HG02610 (cell line): ENCODE measurements at regions not wholly inside any gene's neighbourhood (a gene's known extent, or its start where the extent isn't known, plus 50 kb on each side); places are given as distances from the start of the nearest gene placed in this dataset.

Experiments used
- ATAC-seq: cut with Tn5 transposase; IDR thresholded peaks from one replicate; pipeline ENCODE4 v1.9.1; 2021; ENCODE audit warnings: mild to moderate bottlenecking, moderate library complexity; ENCODE audit not compliant: unreplicated experiment

GRCh38 chr11:131118247-131118646, 202.0 kb upstream of the SNX19 start:
- no peak for ATAC-seq

GRCh38 chr11:131121426-131122333, 205.4 kb upstream of the SNX19 start:
- no peak for ATAC-seq

GRCh38 chr11:131122448-131122847, 206.2 kb upstream of the SNX19 start:
- ATAC-seq: no peak

DNA sequence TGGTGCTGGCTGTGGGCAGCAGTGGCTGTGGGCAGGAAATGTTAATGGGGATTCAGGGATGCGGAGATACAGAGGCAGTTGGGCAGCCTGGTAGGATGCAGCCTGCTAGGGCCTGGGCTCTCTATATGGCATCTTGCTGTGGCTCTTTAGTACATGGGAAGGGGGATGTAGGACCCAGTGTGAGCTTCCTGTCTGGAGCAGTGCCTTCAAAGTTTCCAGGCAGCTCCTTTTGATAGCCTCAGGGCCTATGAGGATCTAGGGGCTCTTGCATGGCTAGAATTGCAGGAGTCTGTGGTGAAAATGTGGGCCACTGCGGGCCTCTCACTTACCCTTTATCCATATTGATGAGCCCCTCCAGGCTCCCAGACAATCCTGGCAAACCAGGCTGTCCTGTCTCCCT, 213.2 kb upstream of the SNX19 start:
- no peak for ATAC-seq

DNA sequence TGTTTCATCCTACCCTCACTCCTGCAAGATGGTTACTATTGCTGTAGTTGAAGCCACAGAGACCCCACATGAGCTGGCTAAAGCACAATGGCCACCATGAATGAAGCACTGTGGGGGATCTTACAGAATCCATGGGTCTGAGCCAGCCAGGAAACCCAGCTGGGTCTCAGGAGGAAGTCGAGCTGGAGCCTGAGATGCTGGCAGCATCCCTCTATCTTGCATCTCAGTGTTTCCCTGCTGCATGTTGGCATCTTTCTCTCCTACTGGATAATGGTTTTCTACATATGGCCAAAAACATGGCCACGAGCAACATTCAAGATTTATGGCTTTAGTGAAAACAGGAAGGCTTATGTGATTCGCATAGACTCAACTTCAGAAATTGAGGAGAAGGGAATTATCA, 219.3 kb upstream of the SNX19 start:
- no peak for ATAC-seq

GRCh38 chr11:131136486-131136885, 220.2 kb upstream of the SNX19 start:
- ATAC-seq: no peak

GRCh38 chr11:131137046-131137445, 220.8 kb upstream of the SNX19 start:
- no peak for ATAC-seq

DNA sequence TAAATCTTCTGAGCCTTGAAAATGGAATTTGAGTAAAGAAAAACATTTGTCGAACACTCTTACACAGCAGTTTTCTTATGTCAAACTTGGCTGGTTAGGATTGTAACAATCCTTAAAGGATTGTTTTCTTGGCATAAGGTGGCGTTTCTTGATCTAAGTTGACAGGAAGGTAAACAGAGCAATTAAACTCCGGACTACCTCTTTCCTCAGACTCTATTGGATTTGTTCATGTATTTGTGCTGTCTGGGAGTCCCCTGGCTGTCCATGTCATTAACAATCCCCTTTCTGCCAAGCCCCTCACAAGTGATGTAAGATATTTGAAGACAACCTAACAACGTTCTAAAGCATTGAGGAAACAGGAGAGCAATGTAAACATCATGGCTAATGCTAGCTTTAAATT, 222.5 kb upstream of the SNX19 start:
- ATAC-seq: no peak

DNA sequence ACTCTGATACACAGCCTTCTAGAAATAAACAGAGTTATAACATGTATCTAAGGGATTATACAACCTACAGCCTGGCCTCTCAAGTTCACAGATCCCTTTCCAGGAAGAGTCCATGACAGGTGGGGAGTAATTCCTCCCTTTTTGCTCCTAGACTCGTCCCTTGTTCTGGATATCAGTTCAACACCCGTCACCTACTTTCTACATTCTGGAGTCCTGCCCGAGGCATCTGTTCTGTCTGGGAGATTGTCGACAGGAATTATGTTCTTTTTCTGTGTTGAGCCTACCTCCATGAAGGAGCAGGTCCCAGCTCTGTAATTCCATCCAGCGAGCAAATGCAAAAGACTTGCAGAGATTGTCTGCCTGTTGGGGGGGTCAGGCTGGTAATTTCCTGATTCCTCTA, 224.6 kb upstream of the NTM start:
- ATAC-seq: no peak

- ATAC-seq: no peak
These were observed 223.5 kb upstream of the NTM start for GRCh38 chr11:131146827-131147490.

DNA sequence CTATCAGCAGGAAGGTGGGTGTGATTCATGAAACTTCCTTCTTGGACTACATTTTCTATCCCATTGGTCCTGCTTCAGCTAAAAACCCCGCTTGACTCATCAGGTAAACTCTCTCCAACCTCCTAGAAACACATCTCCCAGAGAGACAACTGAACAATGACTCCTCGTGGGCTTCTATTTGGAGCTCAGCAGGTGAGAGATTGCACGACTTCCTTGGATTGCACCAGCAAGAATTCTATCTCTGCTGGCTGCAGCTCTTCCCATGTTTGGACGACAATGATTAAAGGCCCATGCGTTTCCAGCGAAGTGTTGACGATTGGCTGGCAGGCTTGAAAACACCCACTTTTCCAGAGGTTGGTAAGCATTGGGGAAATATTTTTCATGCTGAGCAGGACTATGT, 216.1 kb upstream of the NTM start:
- ATAC-seq: no peak

DNA sequence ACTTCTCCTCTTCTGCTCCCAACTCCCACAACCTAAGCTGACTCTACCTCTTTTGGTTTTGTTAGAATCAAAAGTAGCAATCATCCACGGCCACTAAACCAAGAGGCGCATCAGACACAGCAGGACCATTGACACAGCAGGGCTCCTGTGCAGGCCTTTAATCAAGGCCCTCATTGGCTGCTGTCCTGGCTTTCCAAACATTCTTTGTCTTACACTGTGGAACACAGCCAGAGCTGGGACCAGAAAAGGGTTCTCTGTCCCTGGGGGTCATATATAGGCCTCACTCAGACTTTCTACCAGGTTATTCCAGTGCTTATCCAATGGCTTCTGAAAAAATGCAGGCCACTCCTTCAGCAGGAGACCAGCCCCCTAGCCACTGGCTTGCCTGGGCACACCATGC, 212.7 kb upstream of the NTM start:
- ATAC-seq: no peak

GRCh38 chr11:131160846-131161245, 209.6 kb upstream of the NTM start:
- ATAC-seq: no peak

DNA sequence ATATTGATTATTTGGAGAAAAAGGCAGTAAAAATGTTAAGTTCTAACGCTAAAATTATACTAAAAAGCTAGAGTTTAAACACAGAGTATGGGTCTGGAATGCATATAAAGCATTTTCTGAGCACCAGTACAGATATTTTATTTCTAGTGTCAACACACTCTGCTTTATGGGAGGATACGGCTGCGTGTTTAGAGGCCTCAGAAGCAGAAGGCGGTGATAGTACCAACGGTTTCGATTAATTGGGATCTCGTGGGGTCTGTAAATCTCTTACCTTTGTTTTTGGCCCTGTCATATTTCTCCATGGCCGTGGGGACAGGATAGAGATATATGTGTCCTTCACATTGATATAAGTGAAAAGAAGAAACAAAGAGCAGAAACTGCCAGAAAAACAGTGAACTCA, 206.8 kb upstream of the NTM start:
- ATAC-seq: no peak

GRCh38 chr11:131165036-131165435, 205.4 kb upstream of the NTM start:
- no peak for ATAC-seq

GRCh38 chr11:131168839-131169713, 201.3 kb upstream of the NTM start:
- ATAC-seq: no peak

DNA sequence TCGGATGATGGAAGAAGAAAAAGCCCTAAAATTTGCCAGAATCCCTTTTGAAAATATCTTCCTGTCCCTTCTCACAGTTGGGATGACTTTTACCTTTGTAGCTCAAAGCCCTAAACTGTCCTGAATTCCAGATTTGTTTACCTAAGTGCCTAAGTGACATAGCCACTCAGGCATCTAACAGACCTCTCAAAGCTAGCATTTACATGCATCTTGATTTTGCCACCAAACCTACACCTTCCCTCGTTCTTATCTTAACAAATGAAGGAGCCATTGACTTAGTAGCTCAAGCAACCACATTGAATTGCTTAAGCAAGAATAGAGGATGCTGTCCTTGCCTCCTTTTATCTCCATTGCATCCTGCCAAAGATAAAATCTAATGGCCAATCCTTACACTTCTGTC, 198.4 kb upstream of the NTM start:
- ATAC-seq: no peak

GRCh38 chr11:131178020-131178419, 192.4 kb upstream of the NTM start:
- ATAC-seq: no peak

GRCh38 chr11:131178596-131178995, 191.8 kb upstream of the NTM start:
- no peak for ATAC-seq

DNA sequence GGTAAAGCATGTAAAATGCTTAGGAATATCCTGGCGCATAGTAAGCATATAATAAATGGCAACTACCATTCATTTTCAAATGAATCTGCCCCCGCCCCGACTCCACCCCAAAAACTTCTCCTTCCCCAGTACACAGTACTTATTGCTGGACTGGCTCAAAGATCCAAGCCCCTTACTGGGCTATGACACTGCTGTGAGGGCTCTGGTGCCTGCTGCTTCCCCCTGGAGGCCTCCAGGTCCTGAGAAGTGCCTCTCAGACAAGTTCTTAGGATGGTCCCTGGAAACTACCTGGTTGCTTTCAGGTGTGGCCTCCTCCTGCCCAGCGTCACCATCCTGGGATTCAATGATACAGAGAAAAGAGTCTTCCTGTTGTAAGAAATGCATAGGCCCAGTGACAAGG, 190.6 kb upstream of the NTM start:
- no peak for ATAC-seq

- no peak for ATAC-seq
These were observed 184.5 kb upstream of the NTM start for GRCh38 chr11:131185915-131186314.
